RWPE2 (cell line): ENCODE measurements at regions not wholly inside any gene's neighbourhood (a gene's known extent, or its start where the extent isn't known, plus 50 kb on each side); places are given as distances from the start of the nearest gene placed in this dataset.

Experiments used
- ATAC-seq: fragments of 200-7000 bp; cut with Tn5 transposase; 3 replicates; pipeline ENCODE4 v1.9.1; 2021; ENCODE audit warnings: low read depth
- DNase-seq: peaks from one replicate; pipeline ENCODE4 v3.0.0-alpha.2; 2020; ENCODE audit warnings: low spot score
- H3K27ac ChIP-seq: fragments of 450-650 bp; 2 replicates; pipeline ENCODE4 v1.5.1; 2017; ENCODE audit warnings: mild to moderate bottlenecking; ENCODE audit not compliant: poor library complexity, severe bottlenecking
- H3K27me3 ChIP-seq: fragments of 250-450 bp; sonication (Bioruptor Pico); 2 replicates; pipeline ENCODE4 v1.5.1; 2021; ENCODE audit warnings: mild to moderate bottlenecking, moderate library complexity; ENCODE audit not compliant: insufficient read depth, poor library complexity, severe bottlenecking
- H3K36me3 ChIP-seq: fragments of 250-450 bp; sonication (Bioruptor Pico); 2 replicates; pipeline ENCODE4 v1.5.1; 2020; ENCODE audit warnings: low read depth, mild to moderate bottlenecking, moderate library complexity
- H3K4me1 ChIP-seq: fragments of 250-450 bp; sonication (Bioruptor Pico); 2 replicates; pipeline ENCODE4 v1.5.1; 2021; ENCODE audit warnings: mild to moderate bottlenecking, moderate library complexity; ENCODE audit not compliant: insufficient read depth, poor library complexity, severe bottlenecking
- H3K4me3 ChIP-seq: fragments of 250-450 bp; sonication (Bioruptor Pico); 2 replicates; pipeline ENCODE4 v1.5.1; 2021; ENCODE audit warnings: mild to moderate bottlenecking, moderate library complexity; ENCODE audit not compliant: severe bottlenecking
- H3K9me3 ChIP-seq: fragments of 250-450 bp; sonication (Bioruptor Pico); 2 replicates; pipeline ENCODE4 v1.5.1; 2021; ENCODE audit warnings: mild to moderate bottlenecking, moderate library complexity; ENCODE audit not compliant: severe bottlenecking
- TF ChIP-seq, protein P1 (sequence below): fragments of 450-650 bp; IDR thresholded peaks from one replicate; pipeline ENCODE4 v1.5.1; 2017; ENCODE audit warnings: mild to moderate bottlenecking, moderate library complexity; ENCODE audit not compliant: poor library complexity, severe bottlenecking

DNA sequence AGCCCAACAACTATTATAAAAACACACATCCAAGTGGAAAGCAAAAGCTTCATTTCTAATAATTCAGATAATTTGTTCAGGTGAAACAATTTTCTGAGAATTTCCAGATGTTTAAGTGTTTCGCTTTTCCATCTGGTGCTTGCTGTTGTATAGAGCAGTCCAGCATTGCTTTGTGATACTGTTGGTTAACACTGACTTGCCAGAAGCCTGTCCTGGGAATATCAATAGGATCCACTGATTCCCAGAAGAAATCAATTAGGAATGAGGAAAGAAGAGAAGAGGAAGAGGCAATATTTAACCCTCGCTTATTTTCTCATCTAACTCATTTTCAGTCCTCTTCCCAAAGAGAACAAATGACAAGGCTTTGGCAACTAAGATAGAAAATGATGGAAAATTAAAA is 94.9 kb upstream of the DDIT4L start:
- ATAC-seq, result no peak
- DNase-seq, result no peak
- no peaks in the 10 kb centered on the region for H3K36me3 ChIP-seq
- no peaks in the 10 kb centered on the region for H3K9me3 ChIP-seq
- no peak overlapping the region for H3K4me3 ChIP-seq
- H3K27me3 ChIP-seq, result no peaks in the 10 kb centered on the region
- no peak overlapping the region for H3K27ac ChIP-seq
- peaks cover 12% of the 10 kb centered on the region for H3K4me1 ChIP-seq
- TF ChIP-seq, protein P1, sequence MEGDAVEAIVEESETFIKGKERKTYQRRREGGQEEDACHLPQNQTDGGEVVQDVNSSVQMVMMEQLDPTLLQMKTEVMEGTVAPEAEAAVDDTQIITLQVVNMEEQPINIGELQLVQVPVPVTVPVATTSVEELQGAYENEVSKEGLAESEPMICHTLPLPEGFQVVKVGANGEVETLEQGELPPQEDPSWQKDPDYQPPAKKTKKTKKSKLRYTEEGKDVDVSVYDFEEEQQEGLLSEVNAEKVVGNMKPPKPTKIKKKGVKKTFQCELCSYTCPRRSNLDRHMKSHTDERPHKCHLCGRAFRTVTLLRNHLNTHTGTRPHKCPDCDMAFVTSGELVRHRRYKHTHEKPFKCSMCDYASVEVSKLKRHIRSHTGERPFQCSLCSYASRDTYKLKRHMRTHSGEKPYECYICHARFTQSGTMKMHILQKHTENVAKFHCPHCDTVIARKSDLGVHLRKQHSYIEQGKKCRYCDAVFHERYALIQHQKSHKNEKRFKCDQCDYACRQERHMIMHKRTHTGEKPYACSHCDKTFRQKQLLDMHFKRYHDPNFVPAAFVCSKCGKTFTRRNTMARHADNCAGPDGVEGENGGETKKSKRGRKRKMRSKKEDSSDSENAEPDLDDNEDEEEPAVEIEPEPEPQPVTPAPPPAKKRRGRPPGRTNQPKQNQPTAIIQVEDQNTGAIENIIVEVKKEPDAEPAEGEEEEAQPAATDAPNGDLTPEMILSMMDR, result no peak

DNA sequence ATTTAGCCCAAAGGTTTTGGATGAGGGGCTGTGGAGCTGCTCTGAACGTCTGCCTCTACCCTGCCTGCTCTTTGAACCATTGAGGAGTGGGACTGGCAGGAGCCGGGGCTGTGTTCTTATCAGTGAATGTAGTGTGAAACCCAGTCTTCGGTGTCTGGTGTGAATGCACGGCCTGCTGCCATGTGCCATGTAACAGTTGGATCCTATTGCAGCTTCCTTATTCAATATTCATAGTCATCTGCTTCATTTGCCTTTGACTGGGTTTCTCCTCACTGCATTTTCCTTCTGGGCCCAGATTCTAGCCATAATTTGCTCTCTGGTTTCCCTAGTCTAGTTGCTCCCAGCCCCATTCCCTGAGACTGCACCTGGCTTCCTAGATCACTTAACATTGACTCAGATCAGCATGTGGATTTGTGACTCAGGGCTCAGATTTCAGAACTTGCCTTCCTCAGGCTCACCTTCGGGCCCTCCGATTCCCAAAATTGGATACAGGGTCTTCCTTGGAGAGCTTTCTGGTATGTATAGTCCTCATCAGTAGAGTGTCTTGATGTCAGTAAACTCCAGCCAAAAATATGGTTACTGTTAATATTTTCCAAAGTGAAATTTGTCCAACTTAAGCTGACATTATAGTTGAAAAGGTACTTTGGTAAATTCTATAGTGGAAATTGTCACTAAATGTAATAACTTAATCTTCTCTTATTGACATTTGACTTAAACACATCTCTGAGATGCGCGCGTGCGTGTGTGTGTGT is 94.0 kb upstream of the DDIT4L start:
- Histone ChIP-seq H3K4me3 (no peak overlapping the region), H3K27me3 (no peaks in the 10 kb centered on the region), H3K4me1 (peaks cover 4% of the 10 kb centered on the region), H3K36me3 (no peaks in the 10 kb centered on the region), H3K27ac (no peak overlapping the region), H3K9me3 (no peaks in the 10 kb centered on the region)
- ATAC-seq, result no peak
- TF ChIP-seq, protein P1, result no peak
- DNase-seq, result no peak

DNA sequence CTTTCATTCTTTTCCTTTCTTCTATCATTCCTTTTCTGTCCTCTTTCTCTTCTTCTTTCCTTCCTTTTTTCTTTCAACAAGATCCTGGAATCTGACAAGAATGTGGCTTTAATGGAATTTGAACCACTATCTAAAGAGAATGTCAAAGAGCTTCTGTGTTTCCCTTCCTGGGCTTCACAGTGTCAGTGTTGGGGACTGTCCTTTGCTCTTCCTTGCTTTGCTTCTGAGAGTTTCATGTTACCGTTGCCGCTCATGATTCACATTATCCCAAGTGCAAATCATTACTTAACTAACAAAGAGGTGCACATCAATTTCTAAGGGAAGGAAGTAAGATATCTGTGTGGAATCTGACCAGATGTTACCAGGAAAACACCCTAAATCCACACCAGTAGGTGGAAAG is 90.5 kb upstream of the DDIT4L start:
- Histone ChIP-seq H3K27ac (no peak overlapping the region), H3K4me1 (no peaks in the 10 kb centered on the region)
- no peak for ATAC-seq

DNA sequence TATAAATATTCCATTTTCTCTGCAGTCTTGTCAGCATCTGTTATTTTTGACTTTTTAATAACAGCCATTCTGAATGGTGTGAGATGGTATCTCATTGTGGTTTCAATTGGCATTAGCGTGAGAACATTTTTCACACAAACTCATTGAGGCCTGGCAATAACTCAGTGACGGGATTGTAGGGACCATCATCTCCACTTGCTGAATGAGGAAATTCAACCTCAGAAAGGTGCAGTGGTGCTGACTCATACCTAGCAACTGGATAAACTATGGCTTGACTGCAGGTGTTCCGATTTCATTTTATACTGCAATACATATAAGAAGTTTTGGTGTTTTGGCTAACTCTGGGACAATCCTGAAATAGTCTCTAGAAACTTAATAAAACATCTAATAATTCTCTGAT is 88.3 kb upstream of the DDIT4L start:
- Histone ChIP-seq H3K27ac (no peak overlapping the region), H3K9me3 (no peaks in the 10 kb centered on the region)
- no peak for ATAC-seq

More for the DNA sequence above, 90.5 kb upstream of the DDIT4L start:
- H3K36me3 ChIP-seq, result no peaks in the 10 kb centered on the region
- no peaks in the 10 kb centered on the region for H3K9me3 ChIP-seq
- TF ChIP-seq, protein P1, result no peak
- no peaks in the 10 kb centered on the region for H3K27me3 ChIP-seq
- no peak for DNase-seq
- H3K4me3 ChIP-seq, result no peak overlapping the region

DNA sequence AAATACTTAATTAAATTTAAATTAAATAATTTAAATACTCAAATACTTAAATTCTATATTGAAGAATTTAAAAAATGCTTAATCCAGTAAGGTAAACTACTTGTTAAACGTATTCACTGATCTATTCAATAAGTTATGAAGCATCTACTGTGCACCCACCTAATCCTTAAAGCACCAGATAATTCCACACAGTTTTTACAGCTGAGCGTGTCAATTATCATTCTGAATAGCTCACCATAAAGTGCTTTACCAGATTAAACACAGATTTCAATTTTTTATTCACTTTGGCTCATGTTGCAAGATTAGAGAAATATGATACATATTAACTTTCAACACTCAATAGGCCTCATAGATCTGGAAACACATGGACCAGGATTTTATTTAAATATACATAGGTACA is 79.2 kb upstream of the DDIT4L start:
- no peak for ATAC-seq

More for the DNA sequence above, 88.3 kb upstream of the DDIT4L start:
- TF ChIP-seq, protein P1, result no peak
- no peaks in the 10 kb centered on the region for H3K27me3 ChIP-seq
- no peaks in the 10 kb centered on the region for H3K4me1 ChIP-seq
- H3K36me3 ChIP-seq, result no peaks in the 10 kb centered on the region
- no peak overlapping the region for H3K4me3 ChIP-seq
- no peak for DNase-seq

More for the DNA sequence above, 79.2 kb upstream of the DDIT4L start:
- no peaks in the 10 kb centered on the region for H3K36me3 ChIP-seq
- no peaks in the 10 kb centered on the region for H3K9me3 ChIP-seq
- no peak overlapping the region for H3K27ac ChIP-seq
- H3K4me3 ChIP-seq, result no peak overlapping the region
- TF ChIP-seq, protein P1, result no peak
- H3K4me1 ChIP-seq, result no peaks in the 10 kb centered on the region
- H3K27me3 ChIP-seq, result no peaks in the 10 kb centered on the region
- no peak for DNase-seq
